Bronchial epithelial cell (primary cell): ENCODE measurements at regions not wholly inside any gene's neighbourhood (a gene's known extent, or its start where the extent isn't known, plus 50 kb on each side); places are given as distances from the start of the nearest gene placed in this dataset.

Source experiments
- DNase-seq: peaks from one replicate; pipeline ENCODE4 v3.0.0-alpha.2; 2010; ENCODE audit warnings: low read depth
- FAIRE-seq: peaks from 2 replicates; lab custom pipeline; 2011; peaks lifted over from hg19 to GRCh38; lab: Jason Lieb, UNC
- H3K27me3 ChIP-seq: 2 replicates; pipeline ENCODE4 v1.5.1; 2011; ENCODE audit warnings: low read length; ENCODE audit not compliant: control insufficient read depth, insufficient read depth
- H3K36me3 ChIP-seq: 2 replicates; pipeline ENCODE4 v1.5.1; 2011; ENCODE audit warnings: low read length; ENCODE audit not compliant: control insufficient read depth, insufficient read depth
- H3K4me3 ChIP-seq: 2 replicates; pipeline ENCODE4 v1.5.1; 2011; ENCODE audit warnings: mild to moderate bottlenecking, low read depth, low read length, control low read depth
- CTCF ChIP-seq: IDR thresholded peaks from 2 replicates; pipeline ENCODE4 v1.5.1; 2011; ENCODE audit warnings: mild to moderate bottlenecking, moderate library complexity, low read length, control low read depth, inconsistent platforms; ENCODE audit not compliant: insufficient read depth, severe bottlenecking

- FAIRE-seq, result no peak
- Histone ChIP-seq H3K27me3 (no peaks in the 10 kb centered on the region), H3K36me3 (no peaks in the 10 kb centered on the region), H3K4me3 (no peak overlapping the region)
- no peak for DNase-seq
- no peak for TF ChIP-seq CTCF
Measured at GRCh38 chr3:13728487-13728886, 151.4 kb downstream of the WNT7A start.

GRCh38 chr3:13727890-13728289, 152.0 kb downstream of the WNT7A start:
- Histone ChIP-seq H3K27me3 (no peaks in the 10 kb centered on the region), H3K36me3 (no peaks in the 10 kb centered on the region), H3K4me3 (no peak overlapping the region)
- no peak for TF ChIP-seq CTCF
- FAIRE-seq, result no peak
- no peak for DNase-seq

- no peaks in the 10 kb centered on the region for H3K36me3 ChIP-seq
- H3K27me3 ChIP-seq, result no peaks in the 10 kb centered on the region
- FAIRE-seq (no peak), DNase-seq (no peak)
- TF ChIP-seq CTCF, result no peak
- no peak overlapping the region for H3K4me3 ChIP-seq
Measured at GRCh38 chr3:13723676-13724207, 156.1 kb downstream of the WNT7A start.

- Histone ChIP-seq H3K36me3 (no peaks in the 10 kb centered on the region), H3K4me3 (no peak overlapping the region), H3K27me3 (no peaks in the 10 kb centered on the region)
- FAIRE-seq, result no peak
- TF ChIP-seq CTCF, result no peak
- DNase-seq, result no peak
Measured at GRCh38 chr3:13722178-13722577, 157.7 kb downstream of the WNT7A start.

- DNase-seq, result no peak
- Histone ChIP-seq H3K27me3 (no peaks in the 10 kb centered on the region), H3K36me3 (no peaks in the 10 kb centered on the region), H3K4me3 (no peak overlapping the region)
- FAIRE-seq, result no peak
- no peak for TF ChIP-seq CTCF
Measured at GRCh38 chr3:13718436-13718835, 161.4 kb downstream of the WNT7A start.

GRCh38 chr3:13718000-13718399, 161.9 kb downstream of the WNT7A start:
- Histone ChIP-seq H3K27me3 (no peaks in the 10 kb centered on the region), H3K4me3 (no peak overlapping the region), H3K36me3 (no peaks in the 10 kb centered on the region)
- no peak for TF ChIP-seq CTCF
- DNase-seq (no peak), FAIRE-seq (no peak)
